ENCODE measurements at regions not wholly inside any gene's neighbourhood (a gene's known extent, or its start where the extent isn't known, plus 50 kb on each side); places are given as distances from the start of the nearest gene placed in this dataset.

DNA sequence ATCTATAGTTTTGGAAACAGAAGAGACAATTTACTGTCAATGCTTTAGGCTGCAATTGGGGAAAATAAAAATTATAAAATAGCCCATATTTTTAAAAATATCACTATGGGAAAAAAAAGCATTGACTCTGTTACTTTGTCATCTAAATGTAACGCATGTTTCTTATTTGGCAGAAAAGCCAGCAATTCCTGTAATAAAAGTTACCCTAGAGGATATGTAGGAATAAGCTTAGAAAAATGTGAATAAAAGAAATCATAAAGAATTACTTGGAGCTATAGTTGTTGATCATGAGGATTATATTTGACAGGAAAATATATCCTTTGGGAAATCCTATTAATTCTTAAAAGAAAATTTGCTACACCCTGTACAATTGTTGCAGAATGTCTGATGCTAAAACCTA is 515.4 kb upstream of the IL12A start:
- TF ChIP-seq EZH2 (IDR thresholded peaks at IDR 0.05; ENCODE audit: low read length) = no peak
- TF ChIP-seq, protein P1, sequence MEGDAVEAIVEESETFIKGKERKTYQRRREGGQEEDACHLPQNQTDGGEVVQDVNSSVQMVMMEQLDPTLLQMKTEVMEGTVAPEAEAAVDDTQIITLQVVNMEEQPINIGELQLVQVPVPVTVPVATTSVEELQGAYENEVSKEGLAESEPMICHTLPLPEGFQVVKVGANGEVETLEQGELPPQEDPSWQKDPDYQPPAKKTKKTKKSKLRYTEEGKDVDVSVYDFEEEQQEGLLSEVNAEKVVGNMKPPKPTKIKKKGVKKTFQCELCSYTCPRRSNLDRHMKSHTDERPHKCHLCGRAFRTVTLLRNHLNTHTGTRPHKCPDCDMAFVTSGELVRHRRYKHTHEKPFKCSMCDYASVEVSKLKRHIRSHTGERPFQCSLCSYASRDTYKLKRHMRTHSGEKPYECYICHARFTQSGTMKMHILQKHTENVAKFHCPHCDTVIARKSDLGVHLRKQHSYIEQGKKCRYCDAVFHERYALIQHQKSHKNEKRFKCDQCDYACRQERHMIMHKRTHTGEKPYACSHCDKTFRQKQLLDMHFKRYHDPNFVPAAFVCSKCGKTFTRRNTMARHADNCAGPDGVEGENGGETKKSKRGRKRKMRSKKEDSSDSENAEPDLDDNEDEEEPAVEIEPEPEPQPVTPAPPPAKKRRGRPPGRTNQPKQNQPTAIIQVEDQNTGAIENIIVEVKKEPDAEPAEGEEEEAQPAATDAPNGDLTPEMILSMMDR (optimal IDR thresholded peaks at IDR 0.05 in 1 of 3, IDR thresholded peaks at IDR 0.05 in 1 of 3, conservative IDR thresholded peaks at IDR 0.05 in 1 of 3; ENCODE audit: extremely low read depth in 1 of 3, insufficient read depth in 2 of 3, low read length in 3 of 3) = no peak
- no peak overlapping the region for H2AFZ ChIP-seq (ENCODE audit: control insufficient read depth, low read length)
- no peak for FAIRE-seq
- H3K9ac ChIP-seq (ENCODE audit: control insufficient read depth, extremely low read depth, insufficient read depth, low read length) = no peak overlapping the region
- H3K27me3 ChIP-seq (ENCODE audit: control insufficient read depth, extremely low read depth, insufficient read depth, low read length) = no peaks in the 10 kb centered on the region
- no peaks in the 10 kb centered on the region for H3K79me2 ChIP-seq (ENCODE audit: control insufficient read depth, insufficient read depth, low read length)
- H3K9me1 ChIP-seq (ENCODE audit: control insufficient read depth, extremely low read depth, insufficient read depth, low read length) = no peaks in the 10 kb centered on the region
- dilution Hi-C loops (cut with MboI; ENCODE audit: extremely low pct_ligation_motif_present, low sequenced_read_pairs) = no loop called here
- no peak for DNase-seq (ENCODE audit: low read depth, low spot score)
- H3K4me2 ChIP-seq (ENCODE audit: control insufficient read depth, extremely low read depth, insufficient read depth, low read depth, low read length) = no peak overlapping the region
- H3K4me3 ChIP-seq (ENCODE audit: control insufficient read depth in 2 of 3, extremely low read depth in 1 of 3, insufficient read depth in 2 of 3, low read depth in 1 of 3, low read length in 3 of 3) = no peak overlapping the region
- no peaks in the 10 kb centered on the region for H3K36me3 ChIP-seq (ENCODE audit: control insufficient read depth in 2 of 2, extremely low read depth in 1 of 2, insufficient read depth in 2 of 2, low read length in 2 of 2)
- no peak overlapping the region for H3K27ac ChIP-seq (ENCODE audit: control insufficient read depth, insufficient read depth, low read length)
- no peaks in the 10 kb centered on the region for H4K20me1 ChIP-seq (ENCODE audit: control insufficient read depth, extremely low read depth, insufficient read depth, low read length)
- no peaks in the 10 kb centered on the region for H3K9me3 ChIP-seq (ENCODE audit: control insufficient read depth, low read depth, low read length)
- peaks cover 4% of the 10 kb centered on the region for H3K4me1 ChIP-seq (ENCODE audit: control insufficient read depth, extremely low read depth, insufficient read depth, low read length)

DNA sequence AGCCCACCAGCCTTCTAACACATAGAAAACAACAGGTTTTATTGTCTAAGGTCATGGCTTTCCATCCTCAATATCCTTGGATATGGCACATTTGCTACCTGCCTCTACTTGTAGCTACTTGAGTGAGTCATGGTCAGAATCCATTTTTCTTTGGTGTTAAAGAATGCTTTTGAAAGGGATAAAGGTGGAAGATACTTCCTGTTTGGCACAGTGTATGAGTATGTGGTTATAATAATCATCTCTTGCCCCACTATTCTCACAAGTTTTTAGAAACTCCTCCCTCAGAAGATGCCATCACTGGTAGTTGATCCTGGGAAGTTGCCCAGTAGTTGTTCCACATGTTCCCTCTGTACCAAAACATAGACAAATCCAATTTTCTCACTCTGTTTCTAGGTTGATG is 508.6 kb upstream of the IL12A start:
- no peaks in the 10 kb centered on the region for H3K27me3 ChIP-seq (ENCODE audit: control insufficient read depth, extremely low read depth, insufficient read depth, low read length)
- H4K20me1 ChIP-seq (ENCODE audit: control insufficient read depth, extremely low read depth, insufficient read depth, low read length) = no peaks in the 10 kb centered on the region
- DNase-seq (ENCODE audit: low read depth, low spot score) = no peak
- no peaks in the 10 kb centered on the region for H3K36me3 ChIP-seq (ENCODE audit: control insufficient read depth in 2 of 2, extremely low read depth in 1 of 2, insufficient read depth in 2 of 2, low read length in 2 of 2)
- H2AFZ ChIP-seq (ENCODE audit: control insufficient read depth, low read length) = no peak overlapping the region
- no peaks in the 10 kb centered on the region for H3K9me3 ChIP-seq (ENCODE audit: control insufficient read depth, low read depth, low read length)
- no peak overlapping the region for H3K27ac ChIP-seq (ENCODE audit: control insufficient read depth, insufficient read depth, low read length)
- TF ChIP-seq EZH2 (IDR thresholded peaks at IDR 0.05; ENCODE audit: low read length) = no peak
- TF ChIP-seq, protein P1 (optimal IDR thresholded peaks at IDR 0.05 in 1 of 3, IDR thresholded peaks at IDR 0.05 in 1 of 3, conservative IDR thresholded peaks at IDR 0.05 in 1 of 3; ENCODE audit: extremely low read depth in 1 of 3, insufficient read depth in 2 of 3, low read length in 3 of 3) = no peak
- FAIRE-seq = peak; percentile 93
- no peaks in the 10 kb centered on the region for H3K9me1 ChIP-seq (ENCODE audit: control insufficient read depth, extremely low read depth, insufficient read depth, low read length)
- peak overlapping the region; percentile 48 for H3K4me2 ChIP-seq (ENCODE audit: control insufficient read depth, extremely low read depth, insufficient read depth, low read depth, low read length)
- peaks cover 10% of the 10 kb centered on the region for H3K4me1 ChIP-seq (ENCODE audit: control insufficient read depth, extremely low read depth, insufficient read depth, low read length)
- H3K4me3 ChIP-seq (ENCODE audit: control insufficient read depth in 2 of 3, extremely low read depth in 1 of 3, insufficient read depth in 2 of 3, low read depth in 1 of 3, low read length in 3 of 3) = no peak overlapping the region
- H3K9ac ChIP-seq (ENCODE audit: control insufficient read depth, extremely low read depth, insufficient read depth, low read length) = no peak overlapping the region
- H3K79me2 ChIP-seq (ENCODE audit: control insufficient read depth, insufficient read depth, low read length) = no peaks in the 10 kb centered on the region
- dilution Hi-C loops (cut with MboI; ENCODE audit: extremely low pct_ligation_motif_present, low sequenced_read_pairs) = no loop called here
